AG10803 (cell line): ENCODE measurements at regions not wholly inside any gene's neighbourhood (a gene's known extent, or its start where the extent isn't known, plus 50 kb on each side); places are given as distances from the start of the nearest gene placed in this dataset.

Source experiments
- DNase-seq: peaks from one replicate; pipeline ENCODE4 v3.0.0; 2010; ENCODE audit warnings: low read depth
- H3K4me3 ChIP-seq: 2 replicates; pipeline ENCODE4 v1.5.1; 2011; ENCODE audit warnings: mild to moderate bottlenecking, low read length, control low read depth
- CTCF ChIP-seq: conservative IDR thresholded peaks from 2 replicates; pipeline ENCODE4 v1.5.1; 2011; ENCODE audit warnings: mild to moderate bottlenecking, low read length, control low read depth, inconsistent platforms

GRCh38 chr7:10688544-10688943 is 285.1 kb upstream of the PHF14 start:
- no peak overlapping the region for H3K4me3 ChIP-seq
- no peak for DNase-seq
- TF ChIP-seq CTCF: no peak

- DNase-seq: no peak
- no peak overlapping the region for H3K4me3 ChIP-seq
- no peak for TF ChIP-seq CTCF
Observed at GRCh38 chr7:10696064-10696463, 277.6 kb upstream of the PHF14 start.

- no peak for TF ChIP-seq CTCF
- no peak for DNase-seq
- no peak overlapping the region for H3K4me3 ChIP-seq
Observed at GRCh38 chr7:10703059-10703458, 270.6 kb upstream of the PHF14 start.

- TF ChIP-seq CTCF: no peak
- H3K4me3 ChIP-seq: no peak overlapping the region
- DNase-seq: no peak
Observed at GRCh38 chr7:10703981-10704380, 269.7 kb upstream of the PHF14 start.

- H3K4me3 ChIP-seq: no peak overlapping the region
- DNase-seq: no peak
- TF ChIP-seq CTCF: no peak
Observed at GRCh38 chr7:10704653-10705052, 269.0 kb upstream of the PHF14 start.

GRCh38 chr7:10706875-10707493 is 266.7 kb upstream of the PHF14 start:
- TF ChIP-seq CTCF: no peak
- H3K4me3 ChIP-seq: no peak overlapping the region
- DNase-seq: no peak

GRCh38 chr7:10707519-10707918 is 266.2 kb upstream of the PHF14 start:
- TF ChIP-seq CTCF: no peak
- no peak for DNase-seq
- H3K4me3 ChIP-seq: no peak overlapping the region
